ENCODE measurements at regions not wholly inside any gene's neighbourhood (a gene's known extent, or its start where the extent isn't known, plus 50 kb on each side); places are given as distances from the start of the nearest gene placed in this dataset.

GRCh38 chrX:77003530-77003929 is 443.7 kb upstream of the FGF16 start:
- no CpG with 5 or more reads among the region's 1 CpG for WGBS (ENCODE audit: extremely low coverage, insufficient read length, low lambda C conversion rate)
- H4K20me1 ChIP-seq (ENCODE audit: control insufficient read depth, insufficient read depth, insufficient read length), result no peaks in the 10 kb centered on the region
- no peak overlapping the region for H2BK15ac ChIP-seq (ENCODE audit: low read depth, low read length)

More at GRCh38 chrX:77003530-77003929, 443.7 kb upstream of the FGF16 start:
- H3K9me3 Mint-ChIP-seq, result peaks cover 73 to 86% of the 10 kb centered on the region in 2 experiments
- Histone ChIP-seq H3K9me3 (ENCODE audit: control insufficient read depth, low read depth, low read length) (peaks cover 22% of the 10 kb centered on the region), H3K27ac (ENCODE audit: insufficient read length, low read depth, low read length) (no peak overlapping the region), H3K79me1 (ENCODE audit: insufficient read depth, low read depth, low read length, poor library complexity, severe bottlenecking) (no peaks in the 10 kb centered on the region), H3K14ac (ENCODE audit: insufficient read depth, low read length) (no peak overlapping the region), H3K23ac (ENCODE audit: insufficient read length, low read depth, low read length) (no peak overlapping the region), H3K79me2 (ENCODE audit: insufficient read depth, low read length) (no peaks in the 10 kb centered on the region), H4K8ac (replicated peaks; ENCODE audit: insufficient read length, low read depth, low read length) (no peak overlapping the region), H2BK12ac (ENCODE audit: insufficient read length, low read depth, low read length) (no peak overlapping the region), H3K27me3 (ENCODE audit: insufficient read depth, low read length) (no peaks in the 10 kb centered on the region), H3K4ac (ENCODE audit: low read depth, low read length) (no peak overlapping the region), H3T11ph (ENCODE audit: low read length) (no peak overlapping the region), H3K4me1 (ENCODE audit: insufficient read depth, low read length) (no peaks in the 10 kb centered on the region), H4K91ac (ENCODE audit: insufficient read length, low read depth, low read length) (no peak overlapping the region), H3K4me2 (ENCODE audit: insufficient read depth, insufficient read length, low read length) (no peak overlapping the region), H2BK120ac (ENCODE audit: low read depth, low read length, poor library complexity, severe bottlenecking) (no peak overlapping the region), H2BK20ac (ENCODE audit: low read depth, low read length, poor library complexity, severe bottlenecking) (no peak overlapping the region), H2AK5ac (ENCODE audit: insufficient read length, low read length) (no peak overlapping the region), H2AFZ (ENCODE audit: low read length) (no peak overlapping the region), H3K56ac (ENCODE audit: insufficient read length, low read depth, low read length) (no peak overlapping the region), H4K5ac (ENCODE audit: insufficient read length, low read depth, low read length) (no peak overlapping the region), H3K23me2 (ENCODE audit: insufficient read length, low read depth, low read length, poor library complexity, severe bottlenecking) (no peaks in the 10 kb centered on the region), H3K18ac (ENCODE audit: insufficient read length, low read depth, low read length) (no peak overlapping the region), H2BK5ac (ENCODE audit: insufficient read length, low read length) (no peak overlapping the region), H3K9ac (ENCODE audit: extremely low read depth, insufficient read length, low read length) (no peak overlapping the region)
- H3K36me3 Mint-ChIP-seq (ENCODE audit: insufficient read depth in 1 of 3, low read depth in 3 of 3), result peaks cover 4 to 12% (median 8%) of the 10 kb centered on the region in 3 experiments; a peak in 5 of 7 replicates
- DNase-seq, result no peak
- no peaks in the 10 kb centered on the region for H3K27me3 Mint-ChIP-seq (ENCODE audit: low read depth)
- no peak overlapping the region for H3K4me3 Mint-ChIP-seq
- no peak for TF ChIP-seq CTCF (conservative IDR thresholded peaks at IDR 0.05)
- no peaks in the 10 kb centered on the region for H3K4me1 Mint-ChIP-seq
- no peak overlapping the region for H3K27ac Mint-ChIP-seq

Data from H9 (cell line).